HG03060 (cell line): ENCODE measurements at regions not wholly inside any gene's neighbourhood (a gene's known extent, or its start where the extent isn't known, plus 50 kb on each side); places are given as distances from the start of the nearest gene placed in this dataset.
"Not testable (repeated sequence)": the region's sequence is repeated elsewhere in the genome, so short reads cannot be mapped to it uniquely, and the experiment has no call there.

ENCODE experiments used
- ATAC-seq: cut with Tn5 transposase; IDR thresholded peaks from one replicate; pipeline ENCODE4 v1.9.1; 2021; ENCODE audit warnings: low read depth, moderate number of reproducible peaks; ENCODE audit not compliant: unreplicated experiment

DNA sequence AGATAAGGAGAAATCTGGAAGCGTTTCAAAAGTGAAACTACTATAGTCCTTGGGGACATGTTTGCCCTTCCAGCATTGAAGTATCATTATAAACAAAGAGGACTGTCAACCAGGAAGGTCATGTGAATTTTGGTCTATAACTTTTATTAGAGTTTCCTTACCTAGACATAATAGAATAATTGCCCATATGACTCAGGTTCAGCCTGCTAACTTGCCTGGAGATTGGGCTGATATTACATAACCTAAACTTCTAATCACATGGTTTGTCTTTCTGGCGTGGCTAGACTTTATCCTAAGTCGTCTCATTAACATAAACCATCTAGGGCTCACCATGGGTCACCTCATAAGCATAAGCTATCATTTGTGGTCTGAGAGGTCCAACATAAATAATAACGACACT lies 775.9 kb downstream of the CENPC start:
- no peak for ATAC-seq

- ATAC-seq, result no peak
Measured at GRCh38 chr4:66767442-66767841, 777.9 kb downstream of the CENPC start.

GRCh38 chr4:66766557-66766956 lies 778.7 kb downstream of the CENPC start:
- ATAC-seq, result no peak

DNA sequence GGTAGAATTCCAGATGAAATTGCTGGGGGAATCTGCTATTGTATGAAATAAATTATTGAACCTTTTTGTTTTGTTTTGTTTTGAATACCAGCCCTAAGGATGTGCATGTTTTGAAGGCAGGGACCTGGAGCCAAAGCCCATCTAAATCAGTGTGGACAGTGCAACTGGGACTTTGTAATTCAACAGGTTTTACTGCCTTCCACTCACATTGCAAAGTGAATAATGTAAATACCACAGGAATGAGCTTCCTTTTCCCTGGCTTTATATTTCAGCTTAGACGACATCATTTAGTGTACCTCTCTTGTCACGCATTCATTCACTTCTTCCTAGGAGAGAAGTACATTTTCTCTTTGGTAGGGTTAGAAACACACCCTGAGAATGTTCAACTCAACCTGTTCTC lies 795.0 kb downstream of the CENPC start:
- ATAC-seq, result no peak

DNA sequence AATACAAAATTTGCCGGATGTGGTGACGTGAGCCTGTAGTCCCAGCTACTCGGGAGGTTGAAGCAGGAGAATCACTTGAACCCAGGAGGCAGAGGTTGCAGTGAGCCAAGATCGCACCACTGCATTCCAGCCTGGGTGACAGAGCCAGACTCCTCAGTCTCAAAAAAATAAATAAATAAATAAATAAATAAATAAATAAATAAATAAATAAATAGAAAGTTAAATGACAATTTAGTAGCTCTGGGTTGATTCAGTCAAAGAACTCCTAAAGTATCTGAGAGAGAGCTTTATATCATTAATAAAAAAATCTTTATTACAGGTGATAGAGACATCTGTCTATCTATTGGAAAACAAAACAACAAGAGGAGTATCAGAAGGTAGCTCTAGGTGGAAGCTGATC lies 798.4 kb downstream of the CENPC start:
- ATAC-seq, result not testable (repeated sequence)

GRCh38 chr4:66741081-66741480 lies 804.2 kb downstream of the CENPC start:
- ATAC-seq, result no peak

DNA sequence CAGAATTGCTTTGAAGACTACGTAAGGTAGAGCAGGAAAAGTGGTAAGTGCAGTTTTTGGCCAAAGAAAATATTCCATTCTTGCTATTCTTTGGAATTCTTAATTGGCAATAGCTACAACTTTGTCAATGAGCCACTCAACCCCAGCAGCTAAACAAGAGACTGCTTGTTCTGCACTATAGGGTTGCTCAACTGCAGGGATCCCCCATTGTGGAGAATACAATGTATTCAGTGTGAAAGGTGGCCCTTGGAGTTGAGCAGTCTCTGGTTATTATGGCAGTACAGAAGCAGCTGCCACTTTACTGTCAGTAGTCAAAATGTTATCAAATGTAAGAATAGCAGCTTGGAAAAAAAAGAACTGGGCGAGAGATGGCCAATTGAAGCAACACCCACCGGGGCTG lies 808.7 kb downstream of the CENPC start:
- ATAC-seq, result no peak

- ATAC-seq, result no peak
Measured at GRCh38 chr4:66728280-66728679, 817.0 kb downstream of the CENPC start.

DNA sequence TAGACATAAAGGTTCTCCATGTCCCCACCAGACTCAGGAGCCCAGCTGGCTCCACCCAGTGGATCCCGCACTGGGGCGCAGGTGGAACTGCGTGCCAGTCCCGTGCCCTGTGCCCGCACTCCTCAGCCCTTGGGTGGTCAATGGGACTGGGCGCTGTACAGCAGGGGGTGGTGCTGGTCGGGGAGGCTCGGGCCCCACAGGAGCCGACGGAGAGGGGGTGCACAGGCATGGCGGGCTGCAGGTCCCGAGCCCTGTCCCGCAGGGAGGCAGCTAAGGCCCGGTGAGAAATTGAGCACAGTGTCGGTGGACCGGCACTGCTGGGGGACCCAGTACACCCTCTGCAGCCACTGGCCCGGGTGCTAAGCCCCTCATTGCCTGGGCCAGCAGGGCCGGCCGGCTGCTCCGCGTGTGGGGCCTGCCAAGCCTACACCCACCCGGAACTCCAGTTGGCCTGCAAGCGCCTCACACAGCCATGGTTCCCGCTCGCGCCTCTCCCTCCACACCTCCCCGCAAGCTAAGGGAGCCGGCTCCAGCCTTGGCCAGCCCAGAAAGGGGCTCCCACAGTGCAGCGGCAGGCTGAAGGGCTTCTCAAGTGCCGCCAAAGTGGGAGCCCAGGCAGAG lies 832.9 kb downstream of the CENPC start:
- ATAC-seq, result not testable (repeated sequence)

- no peak for ATAC-seq
Measured at GRCh38 chr4:66704243-66704642, 841.1 kb downstream of the CENPC start.

DNA sequence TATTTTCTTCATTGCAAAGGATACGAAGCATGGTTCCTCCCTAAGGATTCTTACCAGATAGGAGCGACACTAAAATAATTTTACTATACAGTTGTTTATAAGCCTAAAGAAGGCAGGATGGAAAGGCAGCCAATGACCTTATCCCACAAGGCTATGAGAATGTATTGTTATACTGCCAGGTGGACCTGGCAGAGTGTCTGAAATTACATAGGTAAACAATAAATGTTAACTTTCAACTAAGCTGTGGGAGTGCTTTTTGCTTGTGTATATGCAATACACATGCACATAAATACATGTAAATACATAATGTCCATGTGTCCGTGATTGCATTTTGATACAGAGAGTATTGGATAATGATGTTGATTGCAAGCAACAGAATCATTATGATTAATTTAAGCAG lies 850.6 kb downstream of the CENPC start:
- ATAC-seq, result no peak

DNA sequence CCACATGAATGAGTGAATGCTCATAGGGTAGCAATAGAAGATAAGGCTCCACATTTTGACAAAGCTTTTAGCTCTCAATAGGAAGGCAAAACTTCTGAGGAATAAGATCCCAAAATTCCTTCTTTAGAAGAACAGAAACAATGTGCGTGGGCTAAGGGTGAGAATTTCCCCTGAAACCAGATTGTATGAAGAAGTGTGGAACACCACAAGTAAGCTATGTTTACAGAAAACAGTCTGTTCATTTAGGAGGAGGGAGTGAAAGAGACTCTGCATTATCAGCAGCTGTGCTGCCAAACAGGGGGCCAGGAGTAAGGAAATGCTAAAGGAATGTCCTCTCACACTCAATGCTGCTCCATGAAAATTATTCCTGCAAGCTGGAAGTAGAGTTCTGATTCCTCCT lies 851.6 kb downstream of the CENPC start:
- ATAC-seq, result no peak

- ATAC-seq, result no peak
Measured at GRCh38 chr4:66691101-66691500, 854.2 kb downstream of the CENPC start.

GRCh38 chr4:66688674-66689073 lies 856.6 kb downstream of the CENPC start:
- ATAC-seq, result no peak

DNA sequence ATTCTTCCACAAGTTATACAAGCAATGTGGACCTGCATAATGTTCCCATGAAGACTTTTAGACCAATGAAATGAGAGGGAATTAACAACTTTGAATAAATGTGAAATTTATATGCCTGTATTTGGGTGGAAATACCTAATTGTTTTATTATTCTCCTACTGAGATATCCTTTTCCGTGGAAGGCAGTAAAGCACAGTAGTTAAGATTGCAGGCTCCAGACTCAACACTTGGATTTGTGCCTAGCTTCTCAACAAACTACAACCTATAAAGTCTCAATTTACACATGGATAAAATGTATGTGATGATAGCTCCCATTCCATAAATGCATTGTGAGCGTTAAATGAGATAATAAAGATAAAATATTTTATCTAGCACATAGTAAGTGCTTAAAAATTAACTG lies 857.8 kb downstream of the CENPC start:
- no peak for ATAC-seq

DNA sequence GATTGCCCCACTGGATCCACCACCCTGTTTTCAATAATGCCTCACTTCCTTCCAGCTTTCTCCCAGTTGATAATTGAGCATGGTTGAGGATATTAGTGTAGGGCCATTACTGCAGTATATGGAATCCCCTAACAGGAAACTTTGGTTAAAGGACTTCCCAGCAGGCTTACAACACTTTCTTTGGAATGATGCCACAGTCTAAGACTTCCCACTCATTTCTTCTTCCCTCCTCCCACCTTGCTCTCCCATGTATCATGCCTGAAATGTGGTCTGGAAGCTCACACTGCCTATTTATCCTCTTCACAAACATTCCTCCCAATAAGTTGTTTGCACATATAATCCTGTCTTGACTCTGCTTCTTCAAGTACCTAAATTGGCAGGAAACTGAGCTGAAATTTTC lies 863.3 kb downstream of the CENPC start:
- no peak for ATAC-seq

DNA sequence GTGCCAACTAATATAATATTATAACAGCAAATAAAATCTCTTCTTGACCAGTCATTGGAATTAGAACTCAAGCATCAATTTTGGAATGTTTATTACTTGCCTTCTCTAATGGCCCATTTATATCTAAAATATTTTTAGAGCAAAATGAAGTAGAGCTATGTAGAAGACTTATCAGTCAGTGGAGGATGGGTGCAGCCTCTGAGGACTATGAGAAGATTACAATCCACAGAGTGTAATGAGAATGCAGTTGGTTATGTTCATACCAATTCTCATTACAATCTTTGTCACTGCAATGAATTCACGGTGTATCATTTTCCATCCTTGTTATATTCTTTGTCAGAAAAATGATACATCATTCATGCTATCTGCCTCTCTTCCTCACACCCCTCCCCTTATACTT lies 878.1 kb downstream of the CENPC start:
- no peak for ATAC-seq

GRCh38 chr4:66662620-66663019 lies 882.7 kb downstream of the CENPC start:
- no peak for ATAC-seq

GRCh38 chr4:66658809-66659208 lies 886.5 kb downstream of the CENPC start:
- no peak for ATAC-seq

GRCh38 chr4:66655505-66655904 lies 889.8 kb downstream of the CENPC start:
- no peak for ATAC-seq

- ATAC-seq, result no peak
Measured at GRCh38 chr4:66653937-66654336, 891.4 kb downstream of the CENPC start.

- no peak for ATAC-seq
Measured at GRCh38 chr4:66649236-66649635, 896.1 kb downstream of the CENPC start.

DNA sequence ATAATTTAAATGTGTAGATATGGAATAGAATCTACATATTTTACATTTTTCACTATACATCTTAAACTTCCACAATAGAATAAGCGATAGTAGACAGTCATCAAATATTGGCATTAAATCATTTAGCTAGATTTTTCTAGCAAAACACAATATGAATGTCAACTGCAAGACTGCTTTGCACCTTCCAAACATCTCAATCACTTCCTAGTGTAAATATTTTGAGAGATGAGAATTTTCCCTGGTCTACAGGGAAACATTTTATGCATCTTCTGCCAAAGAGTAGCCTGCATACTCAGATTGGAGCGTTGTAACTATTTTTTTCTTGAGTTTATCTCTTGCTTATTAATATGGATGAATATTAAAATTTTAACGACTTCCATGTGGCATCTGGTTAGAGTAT lies 897.4 kb downstream of the CENPC start:
- no peak for ATAC-seq
